ENCODE measurements at regions not wholly inside any gene's neighbourhood (a gene's known extent, or its start where the extent isn't known, plus 50 kb on each side); places are given as distances from the start of the nearest gene placed in this dataset.

DNA sequence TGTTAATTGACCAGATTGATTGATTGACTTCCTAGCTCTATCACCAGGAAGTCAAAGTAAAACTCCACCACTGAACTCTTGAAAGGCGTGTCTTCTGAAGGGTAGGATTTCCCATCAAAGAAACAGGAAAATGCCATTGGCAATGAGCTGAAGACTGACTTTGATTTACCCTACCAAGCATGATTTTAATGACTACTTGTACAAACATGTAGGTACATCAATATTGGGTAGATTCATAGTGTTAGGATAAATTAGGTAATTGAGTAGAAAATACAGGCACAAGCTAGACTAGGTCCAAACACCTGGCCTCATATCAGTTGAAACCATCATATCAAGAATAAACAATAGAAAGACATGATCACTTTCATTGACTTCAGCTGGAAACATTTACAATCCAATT, 53.2 kb upstream of the ATXN3L start:
- DNase-seq, result no peak
- Histone ChIP-seq H3K4me2 (ENCODE audit: low read depth, low read length, poor library complexity, severe bottlenecking) (no peak overlapping the region), H2AFZ (ENCODE audit: low read length) (no peak overlapping the region), H3K4me1 (ENCODE audit: low read length) (no peaks in the 10 kb centered on the region), H3K9ac (ENCODE audit: low read length) (no peak overlapping the region), H3K4me3 (ENCODE audit: low read length) (no peak overlapping the region), H3K27ac (ENCODE audit: low read length) (no peak overlapping the region), H3K9me3 (ENCODE audit: low read length) (no peaks in the 10 kb centered on the region), H3K36me3 (ENCODE audit: insufficient read depth, low read length) (no peaks in the 10 kb centered on the region), H3K27me3 (ENCODE audit: low read length) (no peaks in the 10 kb centered on the region), H3K79me2 (ENCODE audit: low read length) (no peaks in the 10 kb centered on the region), H3K9me2 (replicated peaks; ENCODE audit: insufficient read depth, low read length) (no peaks in the 10 kb centered on the region), H4K20me1 (ENCODE audit: insufficient read depth, low read depth, low read length) (no peaks in the 10 kb centered on the region)

DNA sequence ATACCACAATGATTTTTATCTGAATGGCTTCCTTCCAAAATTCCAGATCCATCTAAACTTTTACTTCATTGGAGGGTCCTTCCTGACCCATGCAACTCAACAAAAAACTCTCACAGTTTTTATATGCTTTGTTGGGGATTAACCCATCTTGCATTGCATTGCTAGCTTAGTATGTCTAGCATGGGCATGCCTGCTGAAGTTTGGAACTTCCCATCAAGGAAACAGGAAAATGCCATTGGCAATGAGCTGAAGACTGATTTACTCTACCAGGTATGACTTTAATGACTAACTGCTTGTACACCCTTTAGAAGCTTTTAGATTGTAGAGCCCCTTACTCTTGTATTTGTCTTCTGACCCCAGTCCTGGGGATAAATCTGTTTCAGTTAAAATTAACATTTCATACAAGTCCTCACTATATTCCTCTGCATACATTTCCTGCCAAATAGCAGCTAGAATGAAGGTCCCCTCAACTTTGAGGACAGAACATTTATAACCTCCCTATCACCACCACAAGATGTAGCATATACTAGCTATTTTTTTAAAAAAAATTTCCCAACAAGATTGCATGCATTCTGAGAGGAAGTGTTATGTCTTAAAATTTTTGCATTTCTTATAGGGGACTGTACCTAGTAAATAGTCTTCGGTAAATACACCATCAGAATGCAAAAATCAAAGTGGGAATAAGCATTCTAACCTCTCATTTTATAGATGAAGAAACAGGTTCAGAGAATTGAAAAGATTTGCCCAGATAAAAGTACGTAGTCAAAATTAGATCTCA, 52.5 kb upstream of the ATXN3L start:
- H3K36me3 ChIP-seq (ENCODE audit: insufficient read depth, low read length), result no peaks in the 10 kb centered on the region
- no peaks in the 10 kb centered on the region for H3K4me1 ChIP-seq (ENCODE audit: low read length)
- H3K4me3 ChIP-seq (ENCODE audit: low read length), result no peak overlapping the region
- DNase-seq, result no peak
- no peak overlapping the region for H3K4me2 ChIP-seq (ENCODE audit: low read depth, low read length, poor library complexity, severe bottlenecking)
- H4K20me1 ChIP-seq (ENCODE audit: insufficient read depth, low read depth, low read length), result no peaks in the 10 kb centered on the region
- no peak overlapping the region for H3K9ac ChIP-seq (ENCODE audit: low read length)
- H2AFZ ChIP-seq (ENCODE audit: low read length), result no peak overlapping the region
- H3K9me3 ChIP-seq (ENCODE audit: low read length), result no peaks in the 10 kb centered on the region
- H3K27me3 ChIP-seq (ENCODE audit: low read length), result no peaks in the 10 kb centered on the region
- no peaks in the 10 kb centered on the region for H3K79me2 ChIP-seq (ENCODE audit: low read length)
- no peaks in the 10 kb centered on the region for H3K9me2 ChIP-seq (replicated peaks; ENCODE audit: insufficient read depth, low read length)
- H3K27ac ChIP-seq (ENCODE audit: low read length), result no peak overlapping the region

DNA sequence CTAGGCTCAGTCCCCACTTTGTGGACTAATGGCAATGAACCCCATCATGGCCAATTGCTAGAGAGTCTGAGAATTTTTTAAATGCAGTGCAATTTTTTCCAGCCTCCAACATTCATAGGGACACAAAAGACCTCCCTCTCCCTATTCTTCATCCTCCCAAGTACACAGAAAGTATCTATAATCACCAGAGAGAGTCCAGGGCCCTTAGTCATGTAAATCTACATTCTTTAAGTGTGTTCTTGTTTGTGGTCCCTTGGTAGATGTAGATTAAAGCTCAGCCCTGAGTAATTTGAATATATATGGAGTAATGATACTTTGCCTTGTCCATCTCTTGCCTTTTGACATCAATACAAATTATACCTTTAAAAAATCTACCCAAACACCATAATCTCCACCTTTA, 51.3 kb upstream of the ATXN3L start:
- Histone ChIP-seq H3K27ac (ENCODE audit: low read length) (no peak overlapping the region), H3K36me3 (ENCODE audit: insufficient read depth, low read length) (no peaks in the 10 kb centered on the region)

DNA sequence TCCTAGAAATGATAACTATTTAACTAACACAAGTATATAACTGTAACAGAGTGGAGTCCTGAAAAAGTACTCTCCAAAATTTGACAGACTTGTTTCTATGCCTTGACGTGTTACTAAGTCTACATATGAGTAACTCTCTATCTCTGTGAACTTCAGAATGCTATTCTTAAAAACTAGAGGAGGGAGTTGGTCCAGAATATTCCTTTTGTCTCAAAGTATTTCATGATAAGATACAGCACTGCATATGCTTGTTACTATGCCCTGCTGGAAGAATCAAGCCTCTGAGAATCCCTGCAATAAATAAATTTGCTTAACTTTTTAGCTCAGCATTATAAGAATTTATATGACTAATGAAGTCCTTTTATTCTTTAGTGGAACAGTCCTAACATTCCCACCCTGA, 50.9 kb upstream of the ATXN3L start:
- Histone ChIP-seq H3K27me3 (ENCODE audit: low read length) (no peaks in the 10 kb centered on the region), H4K20me1 (ENCODE audit: insufficient read depth, low read depth, low read length) (no peaks in the 10 kb centered on the region), H3K9ac (ENCODE audit: low read length) (no peak overlapping the region), H2AFZ (ENCODE audit: low read length) (no peak overlapping the region), H3K9me3 (ENCODE audit: low read length) (no peaks in the 10 kb centered on the region), H3K4me2 (ENCODE audit: low read depth, low read length, poor library complexity, severe bottlenecking) (no peak overlapping the region), H3K4me1 (ENCODE audit: low read length) (no peaks in the 10 kb centered on the region), H3K9me2 (replicated peaks; ENCODE audit: insufficient read depth, low read length) (no peaks in the 10 kb centered on the region), H3K36me3 (ENCODE audit: insufficient read depth, low read length) (no peaks in the 10 kb centered on the region), H3K4me3 (ENCODE audit: low read length) (no peak overlapping the region), H3K27ac (ENCODE audit: low read length) (no peak overlapping the region), H3K79me2 (ENCODE audit: low read length) (no peaks in the 10 kb centered on the region)
- no peak for DNase-seq

More for the DNA sequence above, 51.3 kb upstream of the ATXN3L start:
- Histone ChIP-seq H3K9me3 (ENCODE audit: low read length) (no peaks in the 10 kb centered on the region), H3K4me1 (ENCODE audit: low read length) (no peaks in the 10 kb centered on the region), H3K4me2 (ENCODE audit: low read depth, low read length, poor library complexity, severe bottlenecking) (no peak overlapping the region), H4K20me1 (ENCODE audit: insufficient read depth, low read depth, low read length) (no peaks in the 10 kb centered on the region), H2AFZ (ENCODE audit: low read length) (no peak overlapping the region), H3K9me2 (replicated peaks; ENCODE audit: insufficient read depth, low read length) (no peaks in the 10 kb centered on the region), H3K27me3 (ENCODE audit: low read length) (no peaks in the 10 kb centered on the region), H3K9ac (ENCODE audit: low read length) (no peak overlapping the region), H3K4me3 (ENCODE audit: low read length) (no peak overlapping the region), H3K79me2 (ENCODE audit: low read length) (no peaks in the 10 kb centered on the region)
- no peak for DNase-seq
